Peyer's patch (tissue), 4 donors: ENCODE measurements at regions not wholly inside any gene's neighbourhood (a gene's known extent, or its start where the extent isn't known, plus 50 kb on each side); places are given as distances from the start of the nearest gene placed in this dataset.
"Not testable (repeated sequence)": the region's sequence is repeated elsewhere in the genome, so short reads cannot be mapped to it uniquely, and the experiment has no call there.

Experiments used
- DNase-seq, 3 donors: peaks; one replicate each; pipeline ENCODE4 v3.0.0-alpha.2; 2017 to 2019
- H3K27ac ChIP-seq, 4 donors: fragments of 200-600 bp; sonication (generic); one replicate each; pipeline ENCODE4 v1.5.1; 2016 to 2019
- H3K27me3 ChIP-seq, 2 donors: fragments of 200-600 bp; sonication (generic); one replicate each; pipeline ENCODE4 v1.5.1; 2019
- H3K36me3 ChIP-seq, 3 donors: fragments of 200-600 bp; sonication (generic); one replicate each; pipeline ENCODE4 v1.5.1; 2016 to 2019
- H3K4me1 ChIP-seq, 4 donors: fragments of 200-600 bp; sonication (generic); one replicate each; pipeline ENCODE4 v1.5.1; 2016 to 2019
- H3K4me3 ChIP-seq, 4 donors: fragments of 200-600 bp; sonication (generic); 1 replicate in 3 of 4; 2 replicates in 1 of 4; pipeline ENCODE4 v1.5.1; 2016 to 2019; ENCODE audit warnings: mild to moderate bottlenecking in 1 of 4
- H3K9me3 ChIP-seq, 4 donors: fragments of 200-600 bp; sonication (generic); one replicate each; pipeline ENCODE4 v1.5.1; 2016 to 2019; ENCODE audit warnings: mild to moderate bottlenecking in 1 of 4
- POLR2A ChIP-seq, 2 donors: fragments of 450-650 bp; IDR thresholded peaks; one replicate each; pipeline ENCODE4 v1.5.1; 2017; ENCODE audit warnings: antibody characterized with exemption in 2 of 2, mild to moderate bottlenecking in 2 of 2, moderate library complexity in 2 of 2
- TF ChIP-seq, protein P1 (sequence below), 6 experiments: fragments of 450-650 bp in 4 of 6; fragments of 200-600 bp in 2 of 6; sonication (generic) in 1 of 6; IDR thresholded peaks; one replicate each; pipeline ENCODE4 v1.5.1; 2017 to 2019; ENCODE audit warnings: antibody characterized with exemption in 6 of 6, mild to moderate bottlenecking in 3 of 6, moderate library complexity in 1 of 6

DNA sequence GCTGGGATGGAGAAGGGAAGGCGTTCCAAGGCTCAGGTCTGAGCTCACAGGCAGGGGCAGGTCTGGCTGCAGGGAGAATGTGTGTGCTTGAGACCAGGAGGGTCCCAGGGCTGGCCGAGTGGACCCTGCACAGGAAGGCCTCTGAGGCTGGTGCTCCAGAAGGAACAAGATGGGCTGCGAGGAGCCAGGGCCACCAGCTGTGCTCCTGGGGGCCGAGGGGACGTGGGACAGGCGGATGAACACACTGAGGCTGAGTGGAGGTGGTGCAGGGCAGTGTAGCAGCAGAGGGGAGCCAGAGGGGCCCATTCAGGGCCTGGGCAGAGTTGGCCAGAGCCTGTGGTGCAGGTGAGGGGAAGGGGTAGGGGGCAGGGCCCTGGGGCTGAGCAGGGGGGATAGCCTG lies 249.7 kb downstream of the TMEM121 start:
- H3K27ac ChIP-seq, H3K4me1 ChIP-seq, H3K4me3 ChIP-seq, DNase-seq, H3K36me3 ChIP-seq, H3K27me3 ChIP-seq: not testable (repeated sequence)
- H3K9me3 ChIP-seq = peaks cover 0 to 19% (median 0%) of the 10 kb centered on the region in 4 donors

DNA sequence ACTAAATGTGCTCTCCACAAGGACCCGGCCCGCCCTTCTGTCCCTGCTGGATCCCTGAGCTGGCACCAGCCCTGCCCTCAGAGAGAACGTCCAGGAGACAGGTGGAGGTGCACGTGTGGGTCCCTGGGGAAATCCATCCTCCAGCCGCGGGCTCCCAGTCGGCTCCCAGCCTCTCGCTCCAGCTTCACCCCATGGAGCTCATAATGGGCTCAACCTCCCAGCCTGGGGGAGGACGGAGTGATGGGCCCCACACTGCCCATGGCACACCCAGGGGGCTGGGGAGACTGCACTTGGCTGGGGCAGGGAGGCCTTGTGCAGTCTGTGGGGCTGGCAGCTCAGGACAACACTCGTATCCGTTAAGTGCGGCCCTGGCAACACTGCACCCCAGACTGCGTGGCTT lies 250.5 kb downstream of the TMEM121 start:
- Histone ChIP-seq H3K4me3 (no peak overlapping the region), H3K27ac (no peak overlapping the region), H3K4me1 (no peaks in the 10 kb centered on the region), H3K27me3 (no peaks in the 10 kb centered on the region), H3K36me3 (no peaks in the 10 kb centered on the region), H3K9me3 (peaks cover 0 to 19% (median 0%) of the 10 kb centered on the region in 4 donors)
- TF ChIP-seq, protein P1, sequence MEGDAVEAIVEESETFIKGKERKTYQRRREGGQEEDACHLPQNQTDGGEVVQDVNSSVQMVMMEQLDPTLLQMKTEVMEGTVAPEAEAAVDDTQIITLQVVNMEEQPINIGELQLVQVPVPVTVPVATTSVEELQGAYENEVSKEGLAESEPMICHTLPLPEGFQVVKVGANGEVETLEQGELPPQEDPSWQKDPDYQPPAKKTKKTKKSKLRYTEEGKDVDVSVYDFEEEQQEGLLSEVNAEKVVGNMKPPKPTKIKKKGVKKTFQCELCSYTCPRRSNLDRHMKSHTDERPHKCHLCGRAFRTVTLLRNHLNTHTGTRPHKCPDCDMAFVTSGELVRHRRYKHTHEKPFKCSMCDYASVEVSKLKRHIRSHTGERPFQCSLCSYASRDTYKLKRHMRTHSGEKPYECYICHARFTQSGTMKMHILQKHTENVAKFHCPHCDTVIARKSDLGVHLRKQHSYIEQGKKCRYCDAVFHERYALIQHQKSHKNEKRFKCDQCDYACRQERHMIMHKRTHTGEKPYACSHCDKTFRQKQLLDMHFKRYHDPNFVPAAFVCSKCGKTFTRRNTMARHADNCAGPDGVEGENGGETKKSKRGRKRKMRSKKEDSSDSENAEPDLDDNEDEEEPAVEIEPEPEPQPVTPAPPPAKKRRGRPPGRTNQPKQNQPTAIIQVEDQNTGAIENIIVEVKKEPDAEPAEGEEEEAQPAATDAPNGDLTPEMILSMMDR (IDR thresholded peaks at IDR 0.05) = no peak
- no peak for TF ChIP-seq POLR2A (IDR thresholded peaks at IDR 0.05)
- no peak for DNase-seq

DNA sequence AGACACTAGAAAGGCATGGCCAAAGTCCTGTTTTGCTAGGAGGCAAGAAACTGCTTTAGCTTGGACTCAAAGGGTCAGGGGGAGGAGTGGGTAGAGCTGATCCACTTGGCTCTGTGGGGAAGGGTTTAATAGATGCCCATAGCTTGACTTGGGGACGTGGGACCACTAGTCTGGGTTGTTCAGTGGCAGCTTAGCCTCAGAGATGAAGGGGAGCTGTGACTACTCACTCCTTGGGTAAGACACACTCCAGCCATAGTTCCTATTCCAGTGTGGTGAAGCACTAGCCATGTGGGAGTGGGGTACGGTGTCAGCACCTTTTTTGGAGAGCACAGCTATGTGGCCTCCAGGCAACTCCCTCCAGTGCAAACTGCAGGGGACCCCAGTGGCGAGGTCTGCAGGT lies 257.3 kb downstream of the TMEM121 start:
- Histone ChIP-seq H3K36me3 (no peaks in the 10 kb centered on the region), H3K27me3 (no peaks in the 10 kb centered on the region), H3K27ac (no peak overlapping the region), H3K4me1 (no peaks in the 10 kb centered on the region), H3K4me3 (no peak overlapping the region), H3K9me3 (peaks cover 0 to 15% (median 0%) of the 10 kb centered on the region in 4 donors)
- no peak for DNase-seq
- TF ChIP-seq, protein P1 (IDR thresholded peaks at IDR 0.05) = no peak
- no peak for TF ChIP-seq POLR2A (IDR thresholded peaks at IDR 0.05)

DNA sequence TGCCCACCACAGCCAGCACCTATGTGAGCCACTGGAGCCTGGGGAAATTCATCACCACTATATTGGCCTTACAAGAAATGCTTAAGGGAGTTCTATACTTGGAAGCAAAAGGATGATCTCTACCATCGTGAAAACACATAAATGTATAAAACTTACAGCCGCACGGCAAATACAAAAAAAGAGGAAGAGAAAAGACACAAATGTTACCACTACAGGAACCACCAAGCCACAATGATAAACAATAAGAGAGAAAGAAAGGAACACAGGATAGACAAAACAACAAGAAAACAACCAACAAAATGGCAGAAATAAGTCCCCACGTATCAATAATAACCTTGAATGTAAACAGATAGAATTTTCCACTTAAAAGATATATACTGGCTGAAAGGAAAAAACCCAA lies 267.5 kb downstream of the TMEM121 start:
- TF ChIP-seq POLR2A (IDR thresholded peaks at IDR 0.05) = no peak
- TF ChIP-seq, protein P1 (IDR thresholded peaks at IDR 0.05) = no peak
- H3K27me3 ChIP-seq = no peaks in the 10 kb centered on the region
- DNase-seq = no peak

DNA sequence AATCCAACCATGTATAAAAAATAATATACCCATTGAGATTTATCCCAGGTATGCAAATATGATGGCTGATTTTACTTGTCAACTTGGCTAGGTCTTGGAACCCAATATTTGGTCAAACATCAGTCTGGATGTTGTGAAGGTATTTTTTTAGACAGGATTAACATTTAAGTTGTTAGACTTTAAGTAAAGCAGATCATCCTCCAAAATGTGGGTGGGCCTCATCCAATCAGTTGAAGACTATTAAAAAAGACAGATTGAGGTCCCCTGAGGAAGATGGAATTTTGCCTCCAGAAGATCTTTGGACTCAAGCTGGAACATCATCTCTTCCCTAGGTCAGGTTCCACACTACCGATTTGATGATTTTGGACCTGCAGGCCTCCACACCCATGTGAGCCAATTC lies 271.2 kb downstream of the TMEM121 start:
- H3K9me3 ChIP-seq = no peaks in the 10 kb centered on the region
- no peak overlapping the region for H3K27ac ChIP-seq
- TF ChIP-seq, protein P1 (IDR thresholded peaks at IDR 0.05) = no peak
- no peak for TF ChIP-seq POLR2A (IDR thresholded peaks at IDR 0.05)
- no peaks in the 10 kb centered on the region for H3K36me3 ChIP-seq
- H3K27me3 ChIP-seq = no peaks in the 10 kb centered on the region
- no peaks in the 10 kb centered on the region for H3K4me1 ChIP-seq
- DNase-seq = no peak
- H3K4me3 ChIP-seq = no peak overlapping the region

More for the DNA sequence above, 267.5 kb downstream of the TMEM121 start:
- Histone ChIP-seq H3K4me1 (no peaks in the 10 kb centered on the region), H3K36me3 (no peaks in the 10 kb centered on the region), H3K9me3 (no peaks in the 10 kb centered on the region), H3K27ac (no peak overlapping the region), H3K4me3 (no peak overlapping the region)

DNA sequence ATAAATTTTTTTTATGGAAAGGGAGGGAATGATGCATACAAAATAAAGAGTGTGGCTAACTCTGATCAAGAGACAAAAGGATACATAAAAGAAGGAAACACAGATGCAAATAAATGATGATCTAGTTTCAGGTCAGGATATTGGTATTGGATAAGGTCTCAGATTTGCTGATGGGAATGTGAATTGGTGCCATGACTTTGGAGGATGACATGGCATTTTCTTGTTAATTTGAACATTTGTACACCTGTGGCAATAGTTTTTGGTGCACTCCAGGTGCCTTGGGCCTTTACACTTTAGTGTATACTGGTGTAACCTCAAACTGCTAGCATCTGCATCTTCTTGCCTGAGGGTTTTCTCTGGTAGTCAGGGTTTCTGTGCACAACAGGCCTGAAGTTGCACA lies 279.3 kb downstream of the TMEM121 start:
- H3K9me3 ChIP-seq = peaks cover 0 to 5% (median 0%) of the 10 kb centered on the region in 4 donors

More for the DNA sequence above, 279.3 kb downstream of the TMEM121 start:
- DNase-seq = no peak
- no peak overlapping the region for H3K4me3 ChIP-seq
- H3K4me1 ChIP-seq = no peaks in the 10 kb centered on the region
- no peak for TF ChIP-seq POLR2A (IDR thresholded peaks at IDR 0.05)
- TF ChIP-seq, protein P1 (IDR thresholded peaks at IDR 0.05) = no peak
- H3K27me3 ChIP-seq = no peaks in the 10 kb centered on the region
- H3K36me3 ChIP-seq = no peaks in the 10 kb centered on the region
- no peak overlapping the region for H3K27ac ChIP-seq
